ENCODE measurements at regions not wholly inside any gene's neighbourhood (a gene's known extent, or its start where the extent isn't known, plus 50 kb on each side); places are given as distances from the start of the nearest gene placed in this dataset.
"Not testable (repeated sequence)": the region's sequence is repeated elsewhere in the genome, so short reads cannot be mapped to it uniquely, and the experiment has no call there.

- DNase-seq (ENCODE audit: low spot score) = peak; percentile 35
Measured at GRCh38 chrX:111041018-111041462, 55.0 kb upstream of the PAK3 start.

GRCh38 chrX:111040377-111041017, 55.5 kb upstream of the PAK3 start:
- DNase-seq (ENCODE audit: low spot score) = no peak

GRCh38 chrX:111039606-111040005, 56.4 kb upstream of the PAK3 start:
- no peak for DNase-seq (ENCODE audit: low spot score)

GRCh38 chrX:111035991-111036390, 60.0 kb upstream of the PAK3 start:
- no peak for DNase-seq (ENCODE audit: low spot score)

- no peak for DNase-seq (ENCODE audit: low spot score)
Measured at GRCh38 chrX:111035256-111035655, 60.7 kb upstream of the PAK3 start.

GRCh38 chrX:111022998-111023397, 73.0 kb upstream of the PAK3 start:
- DNase-seq (ENCODE audit: low spot score) = not testable (repeated sequence)

GRCh38 chrX:111020283-111020682, 75.7 kb upstream of the PAK3 start:
- DNase-seq (ENCODE audit: low spot score) = no peak

GRCh38 chrX:111013778-111014455, 82.1 kb upstream of the PAK3 start:
- DNase-seq (ENCODE audit: low spot score) = no peak

GRCh38 chrX:111010111-111010510, 85.9 kb upstream of the PAK3 start:
- no peak for DNase-seq (ENCODE audit: low spot score)

GRCh38 chrX:111009256-111009655, 86.7 kb upstream of the PAK3 start:
- no peak for DNase-seq (ENCODE audit: low spot score)

- no peak for DNase-seq (ENCODE audit: low spot score)
Measured at GRCh38 chrX:111008126-111008525, 87.9 kb upstream of the PAK3 start.

- no peak for DNase-seq (ENCODE audit: low spot score)
Measured at GRCh38 chrX:111007238-111007637, 88.8 kb upstream of the PAK3 start.

- DNase-seq (ENCODE audit: low spot score) = no peak
Measured at GRCh38 chrX:111006116-111006515, 89.9 kb upstream of the PAK3 start.

- DNase-seq (ENCODE audit: low spot score) = no peak
Measured at GRCh38 chrX:111005166-111005565, 90.8 kb upstream of the PAK3 start.

- DNase-seq (ENCODE audit: low spot score) = no peak
Measured at GRCh38 chrX:111003118-111003517, 92.9 kb upstream of the PAK3 start.

- no peak for DNase-seq (ENCODE audit: low spot score)
Measured at GRCh38 chrX:110992611-110993010, 103.4 kb upstream of the PAK3 start.

- no peak for DNase-seq (ENCODE audit: low spot score)
Measured at GRCh38 chrX:110989869-110990268, 106.1 kb upstream of the PAK3 start.

- DNase-seq (ENCODE audit: low spot score) = no peak
Measured at GRCh38 chrX:110989447-110989846, 106.5 kb upstream of the PAK3 start.

- DNase-seq (ENCODE audit: low spot score) = no peak
Measured at GRCh38 chrX:110987292-110987691, 108.7 kb upstream of the PAK3 start.

- DNase-seq (ENCODE audit: low spot score) = no peak
Measured at GRCh38 chrX:110985470-110985869, 110.5 kb upstream of the PAK3 start.

- DNase-seq (ENCODE audit: low spot score) = no peak
Measured at GRCh38 chrX:110983024-110983423, 113.0 kb upstream of the PAK3 start.

GRCh38 chrX:110966839-110967238, 129.2 kb upstream of the PAK3 start:
- DNase-seq (ENCODE audit: low spot score) = no peak

- DNase-seq (ENCODE audit: low spot score) = no peak
Measured at GRCh38 chrX:110966091-110966454, 129.9 kb upstream of the PAK3 start.

All from Ammon's horn (tissue), 1 donor.